ENCODE measurements at regions not wholly inside any gene's neighbourhood (a gene's known extent, or its start where the extent isn't known, plus 50 kb on each side); places are given as distances from the start of the nearest gene placed in this dataset.

DNA sequence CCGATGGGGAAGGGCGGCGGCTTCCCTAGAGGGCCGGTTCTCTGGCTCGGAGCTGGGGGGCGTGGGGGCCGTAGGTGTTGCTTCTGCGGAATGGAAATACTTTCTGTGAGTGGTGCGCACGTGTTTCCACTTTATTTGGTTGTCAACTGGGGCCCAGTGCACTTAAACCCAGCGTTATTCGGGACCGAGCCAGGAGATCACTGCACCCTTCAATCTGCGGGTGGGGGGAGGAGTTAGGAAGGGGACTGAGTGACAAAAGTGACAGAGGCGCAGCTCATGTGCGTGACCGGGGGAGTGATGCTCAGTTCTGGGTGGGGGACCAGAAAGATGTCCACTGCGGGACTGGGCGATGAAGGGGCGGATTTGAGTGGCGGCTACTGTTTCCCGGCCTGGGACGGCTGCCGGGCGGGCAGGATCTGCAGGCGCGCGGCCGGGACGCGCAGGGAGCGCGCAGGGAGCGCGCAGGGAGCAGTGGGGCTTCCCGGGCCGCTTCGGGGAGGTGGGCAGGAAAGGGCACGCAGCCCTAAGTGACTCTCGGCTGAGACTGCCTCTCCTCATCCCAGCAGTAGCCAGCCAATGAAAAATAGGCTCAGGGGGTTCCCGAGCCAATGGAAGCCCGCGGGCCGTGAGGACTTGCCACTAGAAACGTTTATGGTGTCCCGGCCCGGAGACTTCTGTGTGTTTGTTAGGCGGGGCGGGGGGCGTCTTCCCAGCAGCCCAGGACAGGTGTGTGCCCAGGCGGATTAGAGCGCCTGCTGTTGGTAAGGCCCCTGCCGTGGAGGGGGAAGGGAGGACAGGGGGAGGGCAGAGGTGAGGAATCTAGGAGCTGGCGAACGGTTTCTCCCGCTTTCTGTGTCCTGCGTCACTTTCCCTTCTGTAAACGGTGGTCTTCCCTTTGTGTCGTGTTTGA, 54.3 kb upstream of the KDM7A start (continued):
- TF ChIP-seq ZNF503 (CRISPR knock-in tag; IDR thresholded peaks at IDR 0.05) = no peak
- no peak for TF ChIP-seq HDAC6 (IDR thresholded peaks at IDR 0.05; ENCODE audit: low read depth, low read length)
- no peak for TF ChIP-seq CBX1 (IDR thresholded peaks at IDR 0.05; ENCODE audit: low read depth)
- no peak for TF ChIP-seq ZNF17 (CRISPR knock-in tag; IDR thresholded peaks at IDR 0.05)
- TF ChIP-seq ZNF225 (CRISPR knock-in tag; IDR thresholded peaks at IDR 0.05) = no peak
- no peak for TF ChIP-seq SETDB1 (CRISPR knock-in tag; IDR thresholded peaks at IDR 0.05; ENCODE audit: borderline replicate concordance)
- no peak for TF ChIP-seq GABPA (IDR thresholded peaks at IDR 0.05; ENCODE audit: low read depth, low read length)
- TF ChIP-seq GABPA (CRISPR knock-in tag; IDR thresholded peaks at IDR 0.05; ENCODE audit: low read depth) = 0 out of 2 replicates have a peak, but pooled peaks have one; percentile 25
- TF ChIP-seq HDAC2 (CRISPR knock-in tag; IDR thresholded peaks at IDR 0.05) = peak; percentile 50; the same call in 1 of the 2 replicates
- TF ChIP-seq RBFOX2 (IDR thresholded peaks at IDR 0.05; ENCODE audit: low read depth, low read length) = peak; percentile 97
- TF ChIP-seq BCLAF1 (IDR thresholded peaks at IDR 0.05) = no peak
- TF ChIP-seq HOXA9 (CRISPR knock-in tag; IDR thresholded peaks at IDR 0.05; ENCODE audit: borderline replicate concordance) = 0 out of 2 replicates have a peak, but pooled peaks have one; percentile 61
- TF ChIP-seq ISX (CRISPR knock-in tag; conservative IDR thresholded peaks at IDR 0.05) = no peak
- no peak for TF ChIP-seq ZSCAN25 (CRISPR knock-in tag; IDR thresholded peaks at IDR 0.05)
- TF ChIP-seq ZNF263 (CRISPR knock-in tag; IDR thresholded peaks at IDR 0.05) = 0 out of 2 replicates have a peak, but pooled peaks have one; percentile 34
- TF ChIP-seq ZNF709 (CRISPR knock-in tag; IDR thresholded peaks at IDR 0.05) = no peak; the same call in 1 of the 2 replicates
- TF ChIP-seq SMC3 (IDR thresholded peaks at IDR 0.05; ENCODE audit: low read length) = no peak
- TF ChIP-seq ZNF256 (CRISPR knock-in tag; conservative IDR thresholded peaks at IDR 0.05) = no peak
- TF ChIP-seq ATRX (CRISPR knock-in tag; IDR thresholded peaks at IDR 0.05; ENCODE audit: borderline replicate concordance) = no peak
- TF ChIP-seq, protein P1, sequence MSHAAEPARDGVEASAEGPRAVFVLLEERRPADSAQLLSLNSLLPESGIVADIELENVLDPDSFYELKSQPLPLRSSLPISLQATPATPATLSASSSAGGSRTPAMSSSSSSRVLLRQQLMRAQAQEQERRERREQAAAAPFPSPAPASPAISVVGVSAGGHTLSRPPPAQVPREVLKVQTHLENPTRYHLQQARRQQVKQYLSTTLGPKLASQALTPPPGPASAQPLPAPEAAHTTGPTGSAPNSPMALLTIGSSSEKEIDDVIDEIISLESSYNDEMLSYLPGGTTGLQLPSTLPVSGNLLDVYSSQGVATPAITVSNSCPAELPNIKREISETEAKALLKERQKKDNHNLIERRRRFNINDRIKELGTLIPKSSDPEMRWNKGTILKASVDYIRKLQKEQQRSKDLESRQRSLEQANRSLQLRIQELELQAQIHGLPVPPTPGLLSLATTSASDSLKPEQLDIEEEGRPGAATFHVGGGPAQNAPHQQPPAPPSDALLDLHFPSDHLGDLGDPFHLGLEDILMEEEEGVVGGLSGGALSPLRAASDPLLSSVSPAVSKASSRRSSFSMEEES (CRISPR knock-in tag; IDR thresholded peaks at IDR 0.05) = no peak
- TF ChIP-seq ZBTB21 (CRISPR knock-in tag; IDR thresholded peaks at IDR 0.05) = 0 out of 2 replicates have a peak, but pooled peaks have one; percentile 29
- TF ChIP-seq, protein P2, sequence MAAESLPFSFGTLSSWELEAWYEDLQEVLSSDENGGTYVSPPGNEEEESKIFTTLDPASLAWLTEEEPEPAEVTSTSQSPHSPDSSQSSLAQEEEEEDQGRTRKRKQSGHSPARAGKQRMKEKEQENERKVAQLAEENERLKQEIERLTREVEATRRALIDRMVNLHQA (CRISPR knock-in tag; IDR thresholded peaks at IDR 0.05) = no peak
- 0 out of 2 replicates have a peak, but pooled peaks have one; percentile 81 for TF ChIP-seq ZNF383 (CRISPR knock-in tag; IDR thresholded peaks at IDR 0.05; ENCODE audit: borderline replicate concordance)
- TF ChIP-seq NCOA5 (CRISPR knock-in tag; IDR thresholded peaks at IDR 0.05) = no peak
- TF ChIP-seq, protein P3, sequence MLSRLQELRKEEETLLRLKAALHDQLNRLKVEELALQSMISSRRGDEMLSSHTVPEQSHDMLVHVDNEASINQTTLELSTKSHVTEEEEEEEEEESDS (CRISPR knock-in tag; IDR thresholded peaks at IDR 0.05; ENCODE audit: borderline replicate concordance) = 0 out of 2 replicates have a peak, but pooled peaks have one; percentile 17

Measured in HepG2 (cell line).